CD4-positive, alpha-beta T cell treated with Interleukin-2 at 100 ng/mL for 4 hours (primary cell): ENCODE measurements at regions not wholly inside any gene's neighbourhood (a gene's known extent, or its start where the extent isn't known, plus 50 kb on each side); places are given as distances from the start of the nearest gene placed in this dataset.
"Not testable (repeated sequence)": the region's sequence is repeated elsewhere in the genome, so short reads cannot be mapped to it uniquely, and the experiment has no call there.

Experiments
- DNase-seq: peaks from one replicate; pipeline ENCODE4 v3.0.0-alpha.2; 2020; ENCODE audit warnings: low spot score

- DNase-seq: no peak
These were observed 762.3 kb downstream of the BCL11A start for GRCh38 chr2:59791004-59791618.

- DNase-seq: no peak
These were observed 763.1 kb downstream of the BCL11A start for GRCh38 chr2:59790186-59791003.

- no peak for DNase-seq
These were observed 763.9 kb downstream of the BCL11A start for GRCh38 chr2:59789523-59789922.

GRCh38 chr2:59787095-59787494, 766.4 kb downstream of the BCL11A start:
- DNase-seq: no peak

GRCh38 chr2:59786684-59787083, 766.8 kb downstream of the BCL11A start:
- DNase-seq: no peak

- DNase-seq: no peak
These were observed 773.9 kb downstream of the BCL11A start for GRCh38 chr2:59779571-59779970.

- no peak for DNase-seq
These were observed 776.3 kb downstream of the BCL11A start for GRCh38 chr2:59777120-59777519.

GRCh38 chr2:59776726-59777008, 776.8 kb downstream of the BCL11A start:
- DNase-seq: no peak

- DNase-seq: no peak
These were observed 778.5 kb downstream of the BCL11A start for GRCh38 chr2:59774821-59775433.

- DNase-seq: no peak
These were observed 782.8 kb downstream of the BCL11A start for GRCh38 chr2:59770651-59771050.

GRCh38 chr2:59761966-59762365, 791.5 kb downstream of the BCL11A start:
- DNase-seq: no peak

GRCh38 chr2:59756150-59756549, 797.3 kb downstream of the BCL11A start:
- DNase-seq: no peak

- no peak for DNase-seq
These were observed 799.3 kb downstream of the BCL11A start for GRCh38 chr2:59754011-59754735.

GRCh38 chr2:59752512-59752911, 800.9 kb downstream of the BCL11A start:
- DNase-seq: no peak

- no peak for DNase-seq
These were observed 801.4 kb downstream of the BCL11A start for GRCh38 chr2:59752071-59752470.

GRCh38 chr2:59751214-59751613, 802.2 kb downstream of the BCL11A start:
- not testable (repeated sequence) for DNase-seq

GRCh38 chr2:59746291-59746690, 807.2 kb downstream of the BCL11A start:
- no peak for DNase-seq

- no peak for DNase-seq
These were observed 808.4 kb downstream of the BCL11A start for GRCh38 chr2:59745085-59745484.

GRCh38 chr2:59744436-59744835, 809.0 kb downstream of the BCL11A start:
- DNase-seq: no peak

- DNase-seq: no peak
These were observed 811.6 kb downstream of the BCL11A start for GRCh38 chr2:59741840-59742239.

- no peak for DNase-seq
These were observed 814.3 kb downstream of the BCL11A start for GRCh38 chr2:59739166-59739565.

GRCh38 chr2:59737299-59737698, 816.2 kb downstream of the BCL11A start:
- DNase-seq: no peak

GRCh38 chr2:59734743-59735142, 818.7 kb downstream of the BCL11A start:
- no peak for DNase-seq
